ENCODE measurements at regions not wholly inside any gene's neighbourhood (a gene's known extent, or its start where the extent isn't known, plus 50 kb on each side); places are given as distances from the start of the nearest gene placed in this dataset.

DNA sequence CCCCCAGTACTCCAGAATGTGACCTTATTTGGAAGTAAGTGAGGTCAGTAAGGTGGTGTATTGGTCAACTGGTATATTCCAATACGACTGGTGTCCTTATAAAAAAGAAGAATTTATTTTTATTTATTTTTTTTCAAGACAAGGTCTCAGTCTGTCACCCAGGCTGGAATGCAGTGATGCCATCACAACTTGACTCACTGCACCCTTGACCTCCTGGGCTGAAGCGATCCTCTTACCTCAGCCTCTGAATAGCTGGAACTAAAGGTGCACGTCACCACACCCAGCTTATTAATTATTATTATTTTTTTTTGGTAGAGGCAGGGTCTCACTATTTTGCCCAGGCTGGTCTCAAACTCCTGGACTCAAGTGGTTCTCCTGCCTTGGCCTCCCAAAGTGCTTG is 115.1 kb upstream of the PITX2 start (continued):
- TF ChIP-seq, protein P1, sequence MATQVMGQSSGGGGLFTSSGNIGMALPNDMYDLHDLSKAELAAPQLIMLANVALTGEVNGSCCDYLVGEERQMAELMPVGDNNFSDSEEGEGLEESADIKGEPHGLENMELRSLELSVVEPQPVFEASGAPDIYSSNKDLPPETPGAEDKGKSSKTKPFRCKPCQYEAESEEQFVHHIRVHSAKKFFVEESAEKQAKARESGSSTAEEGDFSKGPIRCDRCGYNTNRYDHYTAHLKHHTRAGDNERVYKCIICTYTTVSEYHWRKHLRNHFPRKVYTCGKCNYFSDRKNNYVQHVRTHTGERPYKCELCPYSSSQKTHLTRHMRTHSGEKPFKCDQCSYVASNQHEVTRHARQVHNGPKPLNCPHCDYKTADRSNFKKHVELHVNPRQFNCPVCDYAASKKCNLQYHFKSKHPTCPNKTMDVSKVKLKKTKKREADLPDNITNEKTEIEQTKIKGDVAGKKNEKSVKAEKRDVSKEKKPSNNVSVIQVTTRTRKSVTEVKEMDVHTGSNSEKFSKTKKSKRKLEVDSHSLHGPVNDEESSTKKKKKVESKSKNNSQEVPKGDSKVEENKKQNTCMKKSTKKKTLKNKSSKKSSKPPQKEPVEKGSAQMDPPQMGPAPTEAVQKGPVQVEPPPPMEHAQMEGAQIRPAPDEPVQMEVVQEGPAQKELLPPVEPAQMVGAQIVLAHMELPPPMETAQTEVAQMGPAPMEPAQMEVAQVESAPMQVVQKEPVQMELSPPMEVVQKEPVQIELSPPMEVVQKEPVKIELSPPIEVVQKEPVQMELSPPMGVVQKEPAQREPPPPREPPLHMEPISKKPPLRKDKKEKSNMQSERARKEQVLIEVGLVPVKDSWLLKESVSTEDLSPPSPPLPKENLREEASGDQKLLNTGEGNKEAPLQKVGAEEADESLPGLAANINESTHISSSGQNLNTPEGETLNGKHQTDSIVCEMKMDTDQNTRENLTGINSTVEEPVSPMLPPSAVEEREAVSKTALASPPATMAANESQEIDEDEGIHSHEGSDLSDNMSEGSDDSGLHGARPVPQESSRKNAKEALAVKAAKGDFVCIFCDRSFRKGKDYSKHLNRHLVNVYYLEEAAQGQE (IDR thresholded peaks at IDR 0.05): no peak

DNA sequence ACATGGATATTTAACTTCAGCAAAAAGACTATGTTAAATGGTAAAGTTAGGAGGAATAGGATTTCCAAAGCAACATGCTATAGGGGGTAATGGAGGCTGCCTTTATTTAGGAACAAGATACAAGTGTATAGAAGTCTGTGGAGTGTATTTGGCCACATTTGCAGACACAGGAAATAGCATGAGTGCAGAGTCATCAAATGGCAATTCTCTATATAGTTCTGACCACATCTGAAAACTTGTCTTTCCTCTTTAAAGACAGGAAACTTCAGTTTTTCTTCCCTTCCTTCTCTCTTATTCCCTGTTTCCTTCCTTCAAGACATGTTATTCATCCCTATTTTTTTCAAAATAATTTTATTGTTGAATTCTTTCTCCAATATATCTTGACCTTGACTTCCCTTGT is 119.3 kb upstream of the PITX2 start:
- TF ChIP-seq, protein P2, sequence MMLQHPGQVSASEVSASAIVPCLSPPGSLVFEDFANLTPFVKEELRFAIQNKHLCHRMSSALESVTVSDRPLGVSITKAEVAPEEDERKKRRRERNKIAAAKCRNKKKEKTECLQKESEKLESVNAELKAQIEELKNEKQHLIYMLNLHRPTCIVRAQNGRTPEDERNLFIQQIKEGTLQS (IDR thresholded peaks at IDR 0.05): no peak
- TF ChIP-seq EGR1 (IDR thresholded peaks at IDR 0.05; ENCODE audit: low read depth in 2 of 2): no peak
- TF ChIP-seq, protein P3, sequence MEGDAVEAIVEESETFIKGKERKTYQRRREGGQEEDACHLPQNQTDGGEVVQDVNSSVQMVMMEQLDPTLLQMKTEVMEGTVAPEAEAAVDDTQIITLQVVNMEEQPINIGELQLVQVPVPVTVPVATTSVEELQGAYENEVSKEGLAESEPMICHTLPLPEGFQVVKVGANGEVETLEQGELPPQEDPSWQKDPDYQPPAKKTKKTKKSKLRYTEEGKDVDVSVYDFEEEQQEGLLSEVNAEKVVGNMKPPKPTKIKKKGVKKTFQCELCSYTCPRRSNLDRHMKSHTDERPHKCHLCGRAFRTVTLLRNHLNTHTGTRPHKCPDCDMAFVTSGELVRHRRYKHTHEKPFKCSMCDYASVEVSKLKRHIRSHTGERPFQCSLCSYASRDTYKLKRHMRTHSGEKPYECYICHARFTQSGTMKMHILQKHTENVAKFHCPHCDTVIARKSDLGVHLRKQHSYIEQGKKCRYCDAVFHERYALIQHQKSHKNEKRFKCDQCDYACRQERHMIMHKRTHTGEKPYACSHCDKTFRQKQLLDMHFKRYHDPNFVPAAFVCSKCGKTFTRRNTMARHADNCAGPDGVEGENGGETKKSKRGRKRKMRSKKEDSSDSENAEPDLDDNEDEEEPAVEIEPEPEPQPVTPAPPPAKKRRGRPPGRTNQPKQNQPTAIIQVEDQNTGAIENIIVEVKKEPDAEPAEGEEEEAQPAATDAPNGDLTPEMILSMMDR (IDR thresholded peaks at IDR 0.05; ENCODE audit: low read depth, low read length, missing input control): no peak
- no peak for TF ChIP-seq SP1 (IDR thresholded peaks at IDR 0.05)
- no peak for TF ChIP-seq NR2F2 (IDR thresholded peaks at IDR 0.05)
- TF ChIP-seq, protein P4, sequence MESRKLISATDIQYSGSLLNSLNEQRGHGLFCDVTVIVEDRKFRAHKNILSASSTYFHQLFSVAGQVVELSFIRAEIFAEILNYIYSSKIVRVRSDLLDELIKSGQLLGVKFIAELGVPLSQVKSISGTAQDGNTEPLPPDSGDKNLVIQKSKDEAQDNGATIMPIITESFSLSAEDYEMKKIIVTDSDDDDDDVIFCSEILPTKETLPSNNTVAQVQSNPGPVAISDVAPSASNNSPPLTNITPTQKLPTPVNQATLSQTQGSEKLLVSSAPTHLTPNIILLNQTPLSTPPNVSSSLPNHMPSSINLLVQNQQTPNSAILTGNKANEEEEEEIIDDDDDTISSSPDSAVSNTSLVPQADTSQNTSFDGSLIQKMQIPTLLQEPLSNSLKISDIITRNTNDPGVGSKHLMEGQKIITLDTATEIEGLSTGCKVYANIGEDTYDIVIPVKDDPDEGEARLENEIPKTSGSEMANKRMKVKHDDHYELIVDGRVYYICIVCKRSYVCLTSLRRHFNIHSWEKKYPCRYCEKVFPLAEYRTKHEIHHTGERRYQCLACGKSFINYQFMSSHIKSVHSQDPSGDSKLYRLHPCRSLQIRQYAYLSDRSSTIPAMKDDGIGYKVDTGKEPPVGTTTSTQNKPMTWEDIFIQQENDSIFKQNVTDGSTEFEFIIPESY (IDR thresholded peaks at IDR 0.05): no peak
- no peak for TF ChIP-seq JUND (IDR thresholded peaks at IDR 0.05)
- no peak for TF ChIP-seq YY1 (IDR thresholded peaks at IDR 0.05)
- TF ChIP-seq, protein P1 (IDR thresholded peaks at IDR 0.05): no peak
- TF ChIP-seq HNF4G (IDR thresholded peaks at IDR 0.05): no peak
- TF ChIP-seq TAF1 (conservative IDR thresholded peaks at IDR 0.05): no peak
- no peak for TF ChIP-seq FOXA1 (IDR thresholded peaks at IDR 0.05)
- no peak for TF ChIP-seq RAD21 (IDR thresholded peaks at IDR 0.05)
- TF ChIP-seq FOXA2 (IDR thresholded peaks at IDR 0.05): no peak
- TF ChIP-seq HNF4A (conservative IDR thresholded peaks at IDR 0.05): no peak
- no peaks in the 10 kb centered on the region for H3K36me3 ChIP-seq (ENCODE audit: control insufficient read depth in 4 of 4, insufficient read depth in 3 of 4, low read depth in 1 of 4, low read length in 3 of 4)
- H3K4me3 ChIP-seq (ENCODE audit: low read depth in 1 of 3, low read length in 3 of 3): no peak overlapping the region
- H3K27me3 ChIP-seq (ENCODE audit: control insufficient read depth in 4 of 4, insufficient read depth in 4 of 4, low read length in 3 of 4): no peaks in the 10 kb centered on the region
- H3K9ac ChIP-seq (ENCODE audit: low read depth in 1 of 2, low read length in 2 of 2): no peak overlapping the region
- no peaks in the 10 kb centered on the region for H3K9me3 ChIP-seq (ENCODE audit: control insufficient read depth in 4 of 4, low read length in 3 of 4)
- H3K4me1 ChIP-seq (ENCODE audit: control insufficient read depth in 4 of 4, insufficient read depth in 4 of 4, low read length in 3 of 4): no peaks in the 10 kb centered on the region
- H3K27ac ChIP-seq (ENCODE audit: low read depth in 1 of 2, low read length in 2 of 2): no peak overlapping the region
- no peak for DNase-seq (ENCODE audit: low spot score)

Data from liver (tissue), 7 donors.